ENCODE measurements at regions not wholly inside any gene's neighbourhood (a gene's known extent, or its start where the extent isn't known, plus 50 kb on each side); places are given as distances from the start of the nearest gene placed in this dataset.
A peak's percentile ranks its signal among the peaks of the same experiment; 100 is the strongest.

- DNase-seq, result no peak
Measured at GRCh38 chrX:40449396-40449795, 131.4 kb upstream of the ATP6AP2 start.

GRCh38 chrX:40448793-40449192 lies 132.0 kb upstream of the ATP6AP2 start:
- DNase-seq, result no peak

DNA sequence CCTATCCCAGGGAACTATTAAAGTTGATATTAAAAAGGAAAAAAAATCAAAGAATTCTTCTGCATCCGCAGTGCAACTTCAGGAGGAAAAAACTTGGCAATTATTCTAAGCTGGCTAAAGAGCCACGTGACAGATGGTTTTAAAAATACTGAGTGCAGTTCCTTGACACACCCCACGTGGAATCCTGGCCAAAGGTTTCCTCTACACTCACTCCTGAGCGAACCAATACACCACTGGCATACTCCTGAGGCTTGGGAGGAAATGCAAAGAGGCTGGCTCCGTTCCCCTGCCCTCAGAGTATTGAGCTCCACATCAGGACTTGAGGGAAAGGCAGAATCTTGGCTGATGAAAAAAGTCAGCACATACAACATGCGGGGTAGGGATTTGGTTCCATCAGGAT lies 133.8 kb upstream of the ATP6AP2 start:
- no peak for DNase-seq

DNA sequence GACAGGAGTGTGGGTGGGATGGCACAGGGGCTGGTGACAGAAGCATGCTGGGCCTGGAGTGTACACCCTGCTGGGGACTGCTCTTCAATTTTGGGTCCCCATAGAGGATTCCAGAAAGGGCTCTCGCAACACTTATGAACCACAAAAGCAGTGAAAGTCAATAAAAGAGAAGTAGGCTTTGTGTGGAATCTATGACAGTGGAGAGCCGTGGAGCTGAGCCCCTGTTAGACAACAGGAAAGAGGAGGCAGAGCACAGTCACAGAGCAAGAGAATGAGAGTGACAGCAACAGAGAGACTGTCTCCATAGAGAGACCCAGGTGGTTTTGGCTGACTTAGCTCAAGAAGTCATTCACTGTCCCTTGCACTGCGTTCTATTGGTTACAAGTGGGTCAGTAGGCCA lies 135.1 kb upstream of the ATP6AP2 start:
- no peak for DNase-seq

- no peak for DNase-seq
Measured at GRCh38 chrX:40444798-40445496, 135.8 kb upstream of the ATP6AP2 start.

GRCh38 chrX:40444133-40444532 lies 136.6 kb upstream of the ATP6AP2 start:
- no peak for DNase-seq

DNA sequence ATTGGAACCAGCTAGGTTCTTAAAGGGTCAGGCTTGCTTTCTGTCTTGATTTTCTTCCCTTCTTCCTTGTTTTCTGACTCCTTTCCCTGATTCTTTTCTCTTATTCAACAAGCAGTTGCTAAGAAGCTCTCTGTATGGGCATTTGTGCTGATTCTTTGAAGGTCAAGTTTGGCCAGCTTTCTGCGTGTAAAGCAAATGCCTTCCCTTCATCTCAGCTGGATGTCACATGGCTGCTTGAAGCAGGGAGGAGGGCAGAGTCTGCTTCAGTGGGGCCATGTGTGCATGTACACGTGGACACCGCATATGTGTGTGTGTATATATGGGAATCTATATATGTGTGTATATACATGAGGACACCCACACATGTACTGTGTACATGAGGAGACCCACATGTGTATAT lies 139.9 kb upstream of the ATP6AP2 start:
- DNase-seq, result no peak

- DNase-seq, result peak in 1 of 2 experiments; percentile 4
Measured at GRCh38 chrX:40439625-40440532, 140.9 kb upstream of the ATP6AP2 start.

DNA sequence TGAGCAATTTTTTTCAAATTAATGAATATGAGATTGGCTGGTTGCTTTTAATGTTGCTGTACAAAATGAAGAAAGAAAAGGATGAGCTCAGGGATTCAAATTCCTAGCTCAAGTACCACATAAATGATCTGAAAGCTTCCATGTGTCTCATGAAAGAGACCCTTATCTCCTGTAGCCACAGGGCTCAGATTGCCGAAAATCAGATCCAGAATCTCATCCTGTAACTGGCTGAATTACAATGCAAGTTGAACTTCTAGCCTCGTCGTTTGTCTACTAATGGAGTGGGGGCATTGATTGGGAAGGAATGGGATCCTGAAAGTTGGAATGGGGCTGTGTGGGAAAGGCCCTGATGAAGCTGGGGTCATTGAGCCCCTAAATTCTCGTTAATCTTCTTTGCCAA lies 143.4 kb upstream of the ATP6AP2 start:
- no peak for DNase-seq

DNA sequence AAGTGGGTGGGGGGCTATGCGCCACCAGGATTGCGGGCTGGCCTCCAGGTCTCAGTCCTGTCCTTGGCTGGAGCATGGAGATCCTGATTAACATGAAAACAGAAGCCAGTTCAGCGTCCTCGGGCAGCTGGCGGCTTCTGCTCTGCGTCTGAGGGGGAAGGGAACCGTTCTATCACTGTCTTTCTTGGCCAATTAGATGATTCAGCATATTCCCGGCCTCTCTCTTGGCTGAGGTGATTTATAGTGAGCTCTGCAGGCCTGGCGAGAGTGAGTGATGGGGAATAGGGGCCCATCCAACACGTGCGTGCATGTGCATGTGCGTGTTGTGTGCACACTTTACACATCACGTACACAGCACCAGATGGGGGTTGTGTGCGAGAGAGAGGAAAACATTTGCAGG lies 145.8 kb upstream of the ATP6AP2 start:
- no peak for DNase-seq

GRCh38 chrX:40434443-40434842 lies 146.3 kb upstream of the ATP6AP2 start:
- no peak for DNase-seq

GRCh38 chrX:40433160-40433559 lies 147.6 kb upstream of the ATP6AP2 start:
- no peak for DNase-seq

GRCh38 chrX:40424259-40424658 lies 156.5 kb upstream of the ATP6AP2 start:
- no peak for DNase-seq

- no peak for DNase-seq
Measured at GRCh38 chrX:40423299-40423698, 157.5 kb upstream of the ATP6AP2 start.

DNA sequence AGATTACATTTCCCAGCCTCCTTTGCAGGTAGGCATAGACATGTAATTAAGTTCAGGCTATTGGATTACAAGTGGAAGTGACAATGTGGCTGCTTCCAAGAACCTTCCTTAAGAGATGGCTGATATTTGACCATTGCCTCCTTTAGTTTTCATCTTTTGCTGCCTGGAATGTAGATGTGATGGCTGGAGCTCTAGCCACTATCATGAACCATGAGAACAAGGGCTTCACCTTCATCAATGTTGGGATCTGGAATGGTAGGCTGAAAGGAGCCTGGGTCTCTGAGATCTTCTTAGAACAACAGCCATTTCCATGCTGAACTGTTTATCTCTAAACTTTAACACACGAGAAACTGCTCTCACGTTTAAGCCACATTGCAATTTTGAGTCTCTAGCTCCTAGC lies 158.7 kb upstream of the ATP6AP2 start:
- no peak for DNase-seq

- no peak for DNase-seq
Measured at GRCh38 chrX:40420899-40421729, 159.7 kb upstream of the ATP6AP2 start.

DNA sequence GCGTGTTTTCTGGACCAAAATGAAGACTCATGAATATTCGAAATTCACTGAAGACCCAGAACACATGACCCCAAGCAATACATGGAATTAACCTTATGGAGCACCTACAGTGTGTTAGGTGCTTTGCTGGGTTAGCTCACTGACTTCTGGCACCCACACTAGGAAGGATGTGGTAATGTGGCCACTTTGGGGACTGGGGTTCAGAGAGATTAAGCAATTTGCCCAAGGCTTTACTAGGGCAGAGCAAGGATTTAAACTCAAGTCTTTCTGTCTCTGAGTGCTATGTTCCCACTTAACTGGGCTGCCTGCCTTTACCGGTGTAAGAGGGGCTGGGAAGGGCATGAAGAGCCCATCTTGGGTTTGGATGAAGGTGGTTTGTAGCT lies 162.0 kb upstream of the ATP6AP2 start:
- DNase-seq, result no peak

- no peak for DNase-seq
Measured at GRCh38 chrX:40418146-40418812, 162.5 kb upstream of the ATP6AP2 start.

- no peak for DNase-seq
Measured at GRCh38 chrX:40415675-40416074, 165.1 kb upstream of the ATP6AP2 start.

DNA sequence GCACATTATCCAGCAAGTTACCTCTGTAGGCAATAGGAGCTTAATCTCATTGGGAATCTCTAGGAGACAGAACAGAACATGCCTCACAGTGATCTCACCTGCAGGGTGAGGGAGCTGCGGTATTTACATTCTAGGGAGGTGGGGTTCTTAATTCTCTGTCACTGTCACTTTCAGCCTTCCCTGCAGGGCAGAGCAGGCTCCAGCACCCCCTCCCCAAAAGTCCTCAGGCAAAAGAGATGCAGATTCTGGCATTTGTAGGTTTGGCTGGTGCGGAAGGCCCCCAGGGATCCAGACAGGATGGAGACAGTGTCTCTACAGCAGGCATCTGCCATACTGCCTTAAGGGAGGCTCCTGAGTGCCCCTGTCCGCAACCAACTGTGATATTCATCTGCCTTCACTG lies 166.4 kb upstream of the ATP6AP2 start:
- no peak for DNase-seq

DNA sequence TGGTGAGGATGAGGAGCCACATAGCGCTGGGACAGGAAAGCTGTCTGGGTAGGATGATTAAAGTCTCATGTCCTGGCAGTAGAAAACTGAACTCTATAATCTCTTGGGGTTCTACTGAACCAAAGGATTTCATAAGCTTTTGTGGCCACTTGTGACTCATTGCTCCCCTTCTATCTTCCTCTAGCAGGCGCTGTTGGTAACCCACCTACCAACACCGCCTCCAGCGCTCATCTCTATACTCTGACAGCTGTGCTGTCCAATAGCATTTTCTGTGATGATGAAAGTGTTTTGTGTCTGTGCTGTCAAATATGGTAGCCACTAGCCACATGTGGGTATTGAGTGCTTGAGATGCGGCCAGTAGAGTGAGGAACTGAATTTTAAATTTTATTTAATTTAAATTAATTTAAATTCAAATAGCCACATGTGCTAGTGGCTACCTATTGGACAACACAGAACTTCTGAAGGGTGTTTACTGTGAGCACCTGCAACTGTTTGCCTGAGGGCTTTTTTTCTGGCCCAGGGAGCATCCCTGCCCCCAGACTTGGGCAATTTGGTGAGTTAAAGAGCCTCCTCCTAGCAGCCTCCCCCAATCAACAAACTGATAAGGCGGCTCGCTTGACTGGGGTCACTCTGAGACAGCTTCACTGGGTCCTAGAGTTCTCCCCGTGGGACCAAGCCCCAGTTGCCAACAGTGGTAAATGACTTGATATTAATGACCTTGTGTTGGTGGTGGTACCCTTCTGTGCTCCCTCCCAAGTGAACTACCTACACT lies 169.2 kb upstream of the ATP6AP2 start:
- DNase-seq, result no peak

DNA sequence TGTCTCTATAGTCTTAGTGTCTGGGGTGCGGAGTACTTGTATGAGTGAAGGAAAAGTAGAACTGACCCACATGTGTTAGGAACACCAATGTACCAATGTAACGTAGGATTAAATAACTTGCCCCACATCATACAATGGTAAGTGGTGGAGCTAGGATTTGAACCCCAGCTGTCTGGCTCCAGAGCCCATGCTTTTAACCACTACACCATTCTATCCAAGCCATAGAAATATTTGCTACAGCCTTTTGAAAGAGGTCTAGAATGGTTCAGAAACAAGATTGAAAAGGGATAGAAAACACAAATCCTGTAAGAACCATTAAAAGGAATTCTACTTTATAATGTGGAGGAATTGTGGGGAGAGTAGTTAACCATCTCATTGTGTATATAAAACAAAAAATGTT lies 169.9 kb upstream of the ATP6AP2 start:
- DNase-seq, result no peak

Data from activated CD4-positive, alpha-beta T cell treated with anti-CD3 and anti-CD28 coated beads, Interleukin-2, amount 50 U/mL, for 48 hours (primary cell).